ENCODE measurements at regions not wholly inside any gene's neighbourhood (a gene's known extent, or its start where the extent isn't known, plus 50 kb on each side); places are given as distances from the start of the nearest gene placed in this dataset.

GRCh38 chr13:86510792-86511191 lies 711.6 kb upstream of the SLITRK6 start:
- Mint-ChIP-seq H3K36me3 (ENCODE audit: low read depth) (no peaks in the 10 kb centered on the region), H3K4me3 (no peak overlapping the region), H3K4me1 (no peaks in the 10 kb centered on the region), H3K27me3 (ENCODE audit: insufficient read depth) (no peaks in the 10 kb centered on the region), H3K27ac (no peak overlapping the region), H3K9me3 (peaks cover 4% of the 10 kb centered on the region)
- H3K4me1 ChIP-seq (ENCODE audit: control insufficient read depth, insufficient read depth, low read length), result no peaks in the 10 kb centered on the region
- H3K27me3 ChIP-seq (ENCODE audit: control insufficient read depth, insufficient read depth, low read length, poor library complexity, severe bottlenecking), result no peaks in the 10 kb centered on the region
- H3K4me3 ChIP-seq (ENCODE audit: low read length), result no peak overlapping the region
- H3K9me3 ChIP-seq (ENCODE audit: control insufficient read depth, low read length), result no peaks in the 10 kb centered on the region
- WGBS, 2 experiments (ENCODE audit: insufficient coverage in 1 of 2, insufficient read length in 1 of 2), result 80 to 89% methylated on average over 1 to 2 of the region's 2 CpGs
- TF ChIP-seq CTCF (conservative IDR thresholded peaks at IDR 0.05), result no peak
- no peak overlapping the region for H3K9ac ChIP-seq (ENCODE audit: extremely low read depth, low read length, poor library complexity, severe bottlenecking)
- DNase-seq, result no peak
- H3K36me3 ChIP-seq (ENCODE audit: control insufficient read depth, insufficient read depth, low read length), result no peaks in the 10 kb centered on the region
- H3K27ac ChIP-seq (ENCODE audit: low read depth, low read length), result no peak overlapping the region

- Mint-ChIP-seq H3K36me3 (ENCODE audit: low read depth) (no peaks in the 10 kb centered on the region), H3K9me3 (no peaks in the 10 kb centered on the region), H3K4me1 (no peaks in the 10 kb centered on the region), H3K4me3 (no peak overlapping the region), H3K27ac (no peak overlapping the region), H3K27me3 (ENCODE audit: insufficient read depth) (no peaks in the 10 kb centered on the region)
- no peaks in the 10 kb centered on the region for H3K27me3 ChIP-seq (ENCODE audit: control insufficient read depth, insufficient read depth, low read length, poor library complexity, severe bottlenecking)
- WGBS, 2 experiments (ENCODE audit: insufficient coverage in 1 of 2, insufficient read length in 1 of 2), result 96 to 100% methylated on average over 1 to 3 of the region's 3 CpGs
- H3K4me1 ChIP-seq (ENCODE audit: control insufficient read depth, insufficient read depth, low read length), result no peaks in the 10 kb centered on the region
- no peak overlapping the region for H3K27ac ChIP-seq (ENCODE audit: low read depth, low read length)
- no peaks in the 10 kb centered on the region for H3K36me3 ChIP-seq (ENCODE audit: control insufficient read depth, insufficient read depth, low read length)
- H3K9ac ChIP-seq (ENCODE audit: extremely low read depth, low read length, poor library complexity, severe bottlenecking), result no peak overlapping the region
- H3K9me3 ChIP-seq (ENCODE audit: control insufficient read depth, low read length), result no peaks in the 10 kb centered on the region
- no peak for TF ChIP-seq CTCF (conservative IDR thresholded peaks at IDR 0.05)
- H3K4me3 ChIP-seq (ENCODE audit: low read length), result no peak overlapping the region
- no peak for DNase-seq
Observed at GRCh38 chr13:86541461-86541860, 742.2 kb upstream of the SLITRK6 start.

GRCh38 chr13:86554066-86554465 lies 754.8 kb upstream of the SLITRK6 start:
- H3K4me1 ChIP-seq (ENCODE audit: control insufficient read depth, insufficient read depth, low read length), result no peaks in the 10 kb centered on the region
- H3K9me3 Mint-ChIP-seq, result peaks cover 10% of the 10 kb centered on the region
- no peak for DNase-seq
- H3K27ac ChIP-seq (ENCODE audit: low read depth, low read length), result no peak overlapping the region
- no peak overlapping the region for H3K4me3 ChIP-seq (ENCODE audit: low read length)
- no peak overlapping the region for H3K27ac Mint-ChIP-seq
- no peaks in the 10 kb centered on the region for H3K27me3 Mint-ChIP-seq (ENCODE audit: insufficient read depth)
- TF ChIP-seq CTCF (conservative IDR thresholded peaks at IDR 0.05), result no peak
- H3K9me3 ChIP-seq (ENCODE audit: control insufficient read depth, low read length), result peaks cover 6% of the 10 kb centered on the region
- peaks cover 7% of the 10 kb centered on the region for H3K4me1 Mint-ChIP-seq
- no peaks in the 10 kb centered on the region for H3K27me3 ChIP-seq (ENCODE audit: control insufficient read depth, insufficient read depth, low read length, poor library complexity, severe bottlenecking)
- H3K36me3 Mint-ChIP-seq (ENCODE audit: low read depth), result no peaks in the 10 kb centered on the region
- no peak overlapping the region for H3K9ac ChIP-seq (ENCODE audit: extremely low read depth, low read length, poor library complexity, severe bottlenecking)
- H3K36me3 ChIP-seq (ENCODE audit: control insufficient read depth, insufficient read depth, low read length), result no peaks in the 10 kb centered on the region
- no peak overlapping the region for H3K4me3 Mint-ChIP-seq

Measured in endodermal cell (in vitro differentiated cells).